PC-3 (cell line): ENCODE measurements at regions not wholly inside any gene's neighbourhood (a gene's known extent, or its start where the extent isn't known, plus 50 kb on each side); places are given as distances from the start of the nearest gene placed in this dataset.

Experiments used
- EZH2 ChIP-seq: fragments of 300-600 bp; sonication (generic); IDR thresholded peaks from one replicate; pipeline ENCODE4 v1.6.1; 2017; ENCODE audit warnings: antibody characterized with exemption, mild to moderate bottlenecking, low read length; ENCODE audit not compliant: unreplicated experiment
- EZH2phosphoT487 ChIP-seq: fragments of 300-600 bp; sonication (generic); IDR thresholded peaks from 2 replicates; pipeline ENCODE4 v1.6.1; 2018; ENCODE audit warnings: mild to moderate bottlenecking, antibody characterized with exemption, low read length, borderline replicate concordance
- TF ChIP-seq, protein P1 (sequence below): fragments of 300-600 bp; sonication (generic); conservative IDR thresholded peaks from 2 replicates; pipeline ENCODE4 v1.5.1; 2017; ENCODE audit warnings: antibody characterized with exemption, low read depth, mild to moderate bottlenecking, low read length

DNA sequence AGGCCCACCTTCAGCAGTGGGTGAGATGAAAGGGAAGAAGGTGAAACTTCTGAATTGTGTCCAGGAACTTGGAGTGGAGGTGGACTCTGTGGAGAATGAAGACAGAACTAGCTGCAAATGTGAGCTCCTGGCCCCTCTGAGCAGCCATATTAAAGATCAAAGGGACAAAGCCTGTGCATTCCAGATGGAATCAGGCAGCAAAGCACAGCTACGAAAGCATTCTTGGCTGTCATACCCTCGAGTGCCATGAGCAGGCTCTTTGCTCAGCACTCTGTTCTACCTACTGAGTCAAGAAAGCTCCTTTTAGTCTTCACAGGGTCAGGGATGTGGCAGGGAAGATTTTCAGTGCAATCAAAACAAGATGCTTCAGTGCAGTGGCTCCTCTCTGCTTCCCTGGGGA lies 86.3 kb upstream of the TSPAN2 start:
- TF ChIP-seq, protein P1, sequence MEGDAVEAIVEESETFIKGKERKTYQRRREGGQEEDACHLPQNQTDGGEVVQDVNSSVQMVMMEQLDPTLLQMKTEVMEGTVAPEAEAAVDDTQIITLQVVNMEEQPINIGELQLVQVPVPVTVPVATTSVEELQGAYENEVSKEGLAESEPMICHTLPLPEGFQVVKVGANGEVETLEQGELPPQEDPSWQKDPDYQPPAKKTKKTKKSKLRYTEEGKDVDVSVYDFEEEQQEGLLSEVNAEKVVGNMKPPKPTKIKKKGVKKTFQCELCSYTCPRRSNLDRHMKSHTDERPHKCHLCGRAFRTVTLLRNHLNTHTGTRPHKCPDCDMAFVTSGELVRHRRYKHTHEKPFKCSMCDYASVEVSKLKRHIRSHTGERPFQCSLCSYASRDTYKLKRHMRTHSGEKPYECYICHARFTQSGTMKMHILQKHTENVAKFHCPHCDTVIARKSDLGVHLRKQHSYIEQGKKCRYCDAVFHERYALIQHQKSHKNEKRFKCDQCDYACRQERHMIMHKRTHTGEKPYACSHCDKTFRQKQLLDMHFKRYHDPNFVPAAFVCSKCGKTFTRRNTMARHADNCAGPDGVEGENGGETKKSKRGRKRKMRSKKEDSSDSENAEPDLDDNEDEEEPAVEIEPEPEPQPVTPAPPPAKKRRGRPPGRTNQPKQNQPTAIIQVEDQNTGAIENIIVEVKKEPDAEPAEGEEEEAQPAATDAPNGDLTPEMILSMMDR, result no peak
- TF ChIP-seq EZH2 (no peak), EZH2phosphoT487 (no peak)
